SU-DHL-6 (cell line): ENCODE measurements at regions not wholly inside any gene's neighbourhood (a gene's known extent, or its start where the extent isn't known, plus 50 kb on each side); places are given as distances from the start of the nearest gene placed in this dataset.

Source experiments
- EZH2phosphoT487 ChIP-seq: fragments of 200-600 bp; sonication (generic), shearing (Covaris generic); conservative IDR thresholded peaks from 2 replicates; pipeline ENCODE4 v1.6.1; 2018; ENCODE audit warnings: mild to moderate bottlenecking, antibody characterized with exemption, low read length, moderate library complexity, mixed read lengths
- TF ChIP-seq, protein P1 (sequence below): fragments of 200-600 bp; sonication (generic); IDR thresholded peaks from one replicate; pipeline ENCODE4 v1.5.1; 2017; ENCODE audit warnings: antibody characterized with exemption, mild to moderate bottlenecking, low read length, moderate library complexity; ENCODE audit not compliant: insufficient read depth, poor library complexity, severe bottlenecking

DNA sequence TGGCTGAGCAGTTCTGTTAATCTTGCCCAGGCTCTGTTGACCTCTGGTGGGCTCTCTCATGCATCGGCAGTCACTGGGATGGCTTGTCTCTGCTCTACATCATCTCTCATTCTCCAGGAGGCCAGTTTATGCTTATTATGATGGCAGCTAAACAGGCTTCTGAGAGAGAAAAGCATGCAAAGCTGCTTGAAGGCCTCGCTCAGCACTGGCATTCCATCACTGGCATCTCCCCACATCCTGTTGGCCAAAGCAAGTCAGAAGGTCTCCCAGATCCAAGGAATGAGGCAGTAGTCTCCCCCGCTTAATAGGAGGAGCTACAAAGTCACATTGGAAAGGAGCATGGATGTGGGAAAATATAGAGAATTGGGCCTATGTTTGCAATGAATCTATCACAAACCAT lies 212.6 kb downstream of the ZNF621 start:
- TF ChIP-seq, protein P1, sequence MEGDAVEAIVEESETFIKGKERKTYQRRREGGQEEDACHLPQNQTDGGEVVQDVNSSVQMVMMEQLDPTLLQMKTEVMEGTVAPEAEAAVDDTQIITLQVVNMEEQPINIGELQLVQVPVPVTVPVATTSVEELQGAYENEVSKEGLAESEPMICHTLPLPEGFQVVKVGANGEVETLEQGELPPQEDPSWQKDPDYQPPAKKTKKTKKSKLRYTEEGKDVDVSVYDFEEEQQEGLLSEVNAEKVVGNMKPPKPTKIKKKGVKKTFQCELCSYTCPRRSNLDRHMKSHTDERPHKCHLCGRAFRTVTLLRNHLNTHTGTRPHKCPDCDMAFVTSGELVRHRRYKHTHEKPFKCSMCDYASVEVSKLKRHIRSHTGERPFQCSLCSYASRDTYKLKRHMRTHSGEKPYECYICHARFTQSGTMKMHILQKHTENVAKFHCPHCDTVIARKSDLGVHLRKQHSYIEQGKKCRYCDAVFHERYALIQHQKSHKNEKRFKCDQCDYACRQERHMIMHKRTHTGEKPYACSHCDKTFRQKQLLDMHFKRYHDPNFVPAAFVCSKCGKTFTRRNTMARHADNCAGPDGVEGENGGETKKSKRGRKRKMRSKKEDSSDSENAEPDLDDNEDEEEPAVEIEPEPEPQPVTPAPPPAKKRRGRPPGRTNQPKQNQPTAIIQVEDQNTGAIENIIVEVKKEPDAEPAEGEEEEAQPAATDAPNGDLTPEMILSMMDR, result no peak
- TF ChIP-seq EZH2phosphoT487, result no peak
